ENCODE measurements at regions not wholly inside any gene's neighbourhood (a gene's known extent, or its start where the extent isn't known, plus 50 kb on each side); places are given as distances from the start of the nearest gene placed in this dataset.

DNA sequence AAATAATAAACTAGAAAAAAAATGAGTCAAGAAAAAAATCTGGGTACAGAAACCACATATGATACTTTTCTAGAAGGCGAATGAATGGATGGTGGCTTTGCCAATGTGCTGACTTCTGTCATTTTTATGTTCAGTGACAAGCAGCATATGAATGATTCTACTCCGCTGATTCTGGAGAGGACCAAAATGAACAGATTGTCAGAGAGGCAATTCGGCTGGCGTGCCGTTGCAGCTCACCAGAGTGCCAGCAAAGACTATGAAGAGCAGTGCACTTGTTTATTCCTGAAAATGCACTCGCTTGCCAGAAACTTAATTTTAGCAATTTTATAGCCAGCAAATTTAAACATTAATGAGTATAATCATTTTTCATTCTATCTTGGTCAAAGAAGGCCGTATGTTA lies 105.9 kb upstream of the NYAP2 start:
- H3K4me3 ChIP-seq, result no peak overlapping the region
- no peak for DNase-seq (ENCODE audit: low spot score)
- H3K27ac ChIP-seq, result no peak overlapping the region
- H3K27me3 ChIP-seq, result no peaks in the 10 kb centered on the region
- H3K36me3 ChIP-seq, result no peaks in the 10 kb centered on the region
- no peaks in the 10 kb centered on the region for H3K4me1 ChIP-seq
- H3K9me3 ChIP-seq, result no peaks in the 10 kb centered on the region
- TF ChIP-seq, protein P1, sequence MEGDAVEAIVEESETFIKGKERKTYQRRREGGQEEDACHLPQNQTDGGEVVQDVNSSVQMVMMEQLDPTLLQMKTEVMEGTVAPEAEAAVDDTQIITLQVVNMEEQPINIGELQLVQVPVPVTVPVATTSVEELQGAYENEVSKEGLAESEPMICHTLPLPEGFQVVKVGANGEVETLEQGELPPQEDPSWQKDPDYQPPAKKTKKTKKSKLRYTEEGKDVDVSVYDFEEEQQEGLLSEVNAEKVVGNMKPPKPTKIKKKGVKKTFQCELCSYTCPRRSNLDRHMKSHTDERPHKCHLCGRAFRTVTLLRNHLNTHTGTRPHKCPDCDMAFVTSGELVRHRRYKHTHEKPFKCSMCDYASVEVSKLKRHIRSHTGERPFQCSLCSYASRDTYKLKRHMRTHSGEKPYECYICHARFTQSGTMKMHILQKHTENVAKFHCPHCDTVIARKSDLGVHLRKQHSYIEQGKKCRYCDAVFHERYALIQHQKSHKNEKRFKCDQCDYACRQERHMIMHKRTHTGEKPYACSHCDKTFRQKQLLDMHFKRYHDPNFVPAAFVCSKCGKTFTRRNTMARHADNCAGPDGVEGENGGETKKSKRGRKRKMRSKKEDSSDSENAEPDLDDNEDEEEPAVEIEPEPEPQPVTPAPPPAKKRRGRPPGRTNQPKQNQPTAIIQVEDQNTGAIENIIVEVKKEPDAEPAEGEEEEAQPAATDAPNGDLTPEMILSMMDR (IDR thresholded peaks at IDR 0.05), result no peak

DNA sequence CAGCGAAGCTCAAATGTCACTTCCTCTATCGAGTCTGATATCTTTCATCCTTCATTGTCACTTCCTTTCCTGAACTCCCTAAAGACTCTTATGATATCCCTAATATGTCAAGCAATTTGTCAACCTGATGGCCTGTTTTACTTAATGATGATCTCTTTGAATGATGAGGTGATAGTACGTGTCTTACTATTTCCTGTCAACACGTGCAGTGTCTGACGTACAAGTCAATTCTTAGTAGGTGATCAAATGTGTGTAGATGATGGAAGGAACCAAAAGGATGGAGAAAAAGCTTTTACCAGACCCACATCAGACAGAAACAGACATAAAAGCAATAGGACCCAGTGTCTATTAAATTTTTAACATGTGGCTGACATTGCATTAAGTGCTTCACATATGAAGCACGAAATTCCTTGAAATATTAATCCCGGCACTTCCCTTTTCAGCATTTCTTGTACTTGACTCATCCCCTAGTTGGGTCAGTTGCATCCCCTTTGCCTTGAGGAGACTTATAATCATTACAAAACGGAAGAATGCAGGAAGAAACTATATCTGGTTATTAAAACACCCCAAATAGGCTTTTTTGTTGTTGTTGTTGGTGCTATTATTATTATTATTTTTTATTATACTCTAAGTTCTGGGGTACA lies 108.6 kb upstream of the NYAP2 start:
- no peaks in the 10 kb centered on the region for H3K4me1 ChIP-seq
- H3K27ac ChIP-seq, result no peak overlapping the region
- H3K9me3 ChIP-seq, result no peaks in the 10 kb centered on the region
- no peaks in the 10 kb centered on the region for H3K27me3 ChIP-seq
- no peak overlapping the region for H3K4me3 ChIP-seq
- TF ChIP-seq, protein P1 (IDR thresholded peaks at IDR 0.05), result no peak
- H3K36me3 ChIP-seq, result no peaks in the 10 kb centered on the region
- no peak for DNase-seq (ENCODE audit: low spot score)

DNA sequence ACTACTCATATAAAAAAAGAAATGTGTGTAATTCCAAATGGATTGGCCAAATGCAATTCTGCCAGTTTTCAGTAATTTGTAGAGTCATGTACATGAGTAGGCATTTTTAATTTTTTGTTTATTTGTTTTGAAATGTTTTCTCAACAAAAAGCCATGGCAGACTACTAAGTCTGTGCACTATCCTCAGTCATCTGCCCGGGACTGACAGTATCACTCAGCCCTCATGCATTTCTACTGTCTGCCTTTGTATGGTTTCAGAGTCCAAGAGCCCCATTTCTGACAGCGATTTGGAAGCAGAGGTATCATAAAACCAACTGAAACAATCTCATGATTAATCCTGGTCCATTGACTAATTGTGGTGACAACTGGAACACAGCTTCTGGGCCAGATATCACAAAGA lies 109.9 kb upstream of the NYAP2 start:
- no peaks in the 10 kb centered on the region for H3K4me1 ChIP-seq
- no peaks in the 10 kb centered on the region for H3K9me3 ChIP-seq
- H3K36me3 ChIP-seq, result no peaks in the 10 kb centered on the region
- TF ChIP-seq, protein P1 (IDR thresholded peaks at IDR 0.05), result no peak
- DNase-seq (ENCODE audit: low spot score), result no peak
- no peak overlapping the region for H3K4me3 ChIP-seq
- no peak overlapping the region for H3K27ac ChIP-seq
- H3K27me3 ChIP-seq, result no peaks in the 10 kb centered on the region

DNA sequence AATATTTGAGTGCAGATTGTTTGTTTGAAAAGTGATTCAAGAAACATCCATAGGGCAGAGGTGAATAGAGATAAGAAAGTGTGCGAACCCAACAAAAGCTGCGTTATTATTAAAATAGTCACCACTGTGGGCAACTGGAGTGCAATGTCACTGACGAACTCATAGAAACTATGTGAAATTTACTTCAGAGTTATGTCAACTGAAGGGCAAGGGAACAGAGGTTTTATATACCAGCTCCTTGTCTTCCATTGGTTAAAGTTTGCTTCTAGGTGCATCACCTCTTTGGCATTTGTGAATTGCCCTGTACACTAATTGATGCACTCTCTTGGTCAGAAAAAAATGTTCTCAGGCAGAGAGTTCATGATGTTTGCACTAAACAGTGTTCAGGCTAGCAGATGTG lies 110.5 kb upstream of the NYAP2 start:
- no peak overlapping the region for H3K4me3 ChIP-seq
- no peaks in the 10 kb centered on the region for H3K36me3 ChIP-seq
- no peak overlapping the region for H3K27ac ChIP-seq
- H3K27me3 ChIP-seq, result no peaks in the 10 kb centered on the region
- no peak for DNase-seq (ENCODE audit: low spot score)
- no peaks in the 10 kb centered on the region for H3K9me3 ChIP-seq
- H3K4me1 ChIP-seq, result no peaks in the 10 kb centered on the region
- TF ChIP-seq, protein P1 (IDR thresholded peaks at IDR 0.05), result no peak

DNA sequence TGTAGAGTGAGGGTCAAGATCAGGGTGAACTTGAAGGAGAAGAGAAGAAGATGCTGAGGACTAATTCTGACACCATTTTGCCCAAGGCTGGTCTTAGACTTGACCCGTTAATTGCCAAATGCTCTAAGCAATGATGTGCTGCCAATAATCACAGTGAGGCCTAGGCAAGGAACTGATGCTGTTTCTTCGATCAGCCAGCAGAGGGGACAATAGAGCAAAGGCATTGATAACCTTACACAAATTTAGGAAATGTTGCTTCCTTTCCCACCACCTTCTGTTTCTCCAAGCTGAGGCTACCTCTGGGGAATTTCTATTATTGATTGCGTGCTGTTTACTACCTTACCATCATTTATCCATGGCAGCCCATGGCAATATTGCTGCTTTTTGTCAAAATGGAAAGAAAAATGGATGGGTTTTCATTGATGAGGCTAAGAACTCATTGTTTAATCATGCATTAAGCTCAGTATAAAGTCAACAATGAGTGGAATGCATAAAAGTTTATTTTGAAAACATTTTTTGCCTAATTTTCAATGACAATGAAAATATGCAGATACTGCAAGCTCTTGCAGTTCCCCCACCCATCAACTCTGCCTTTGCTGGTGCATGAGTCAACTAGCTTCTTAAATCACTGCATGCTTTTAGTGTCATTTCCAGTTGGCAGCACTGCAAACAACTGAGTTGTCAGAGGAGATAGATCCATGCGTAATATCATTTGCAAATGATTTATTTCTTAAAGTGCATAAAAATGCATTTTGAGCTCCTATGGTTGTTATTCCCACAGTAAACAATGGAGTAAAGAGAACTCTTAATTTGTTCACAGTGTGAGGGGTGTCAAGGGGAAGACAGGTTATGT lies 116.4 kb upstream of the NYAP2 start:
- peaks cover 0 to 4% of the 10 kb centered on the region in 2 donors for H3K9me3 ChIP-seq
- H3K4me3 ChIP-seq, result no peak overlapping the region
- TF ChIP-seq, protein P1 (IDR thresholded peaks at IDR 0.05), result peak in 1 of 2 donors; percentile 50
- DNase-seq (ENCODE audit: low spot score), result no peak
- no peaks in the 10 kb centered on the region for H3K36me3 ChIP-seq
- H3K4me1 ChIP-seq, result no peaks in the 10 kb centered on the region
- no peak overlapping the region for H3K27ac ChIP-seq
- no peaks in the 10 kb centered on the region for H3K27me3 ChIP-seq

Measured in right atrium auricular region (tissue), 2 donors.